Chondrocyte (in vitro differentiated cells): ENCODE measurements at regions not wholly inside any gene's neighbourhood (a gene's known extent, or its start where the extent isn't known, plus 50 kb on each side); places are given as distances from the start of the nearest gene placed in this dataset.
"Not testable (repeated sequence)": the region's sequence is repeated elsewhere in the genome, so short reads cannot be mapped to it uniquely, and the experiment has no call there.

ENCODE experiments used
- DNase-seq: peaks from one replicate; pipeline ENCODE4 v3.0.0; 2021; ENCODE audit warnings: mixed read lengths, low spot score
- H3K27ac Mint-ChIP-seq: one replicate; pipeline ENCODE4 v1.8.0; 2021; ENCODE audit warnings: mild to moderate bottlenecking, moderate library complexity, mixed read lengths; ENCODE audit not compliant: unreplicated experiment
- H3K27me3 Mint-ChIP-seq: 2 replicates; pipeline ENCODE4 v1.8.0; 2021; ENCODE audit warnings: low read depth, mixed read lengths
- H3K36me3 Mint-ChIP-seq: 2 replicates; pipeline ENCODE4 v1.8.0; 2021; ENCODE audit warnings: low read depth, mixed read lengths
- H3K4me1 Mint-ChIP-seq: 2 replicates; pipeline ENCODE4 v1.8.0; 2021; ENCODE audit warnings: low read depth, mild to moderate bottlenecking, mixed read lengths
- H3K4me3 Mint-ChIP-seq: one replicate; pipeline ENCODE4 v1.8.0; 2021; ENCODE audit warnings: mild to moderate bottlenecking, moderate library complexity, mixed read lengths; ENCODE audit not compliant: unreplicated experiment
- H3K9me3 Mint-ChIP-seq: 2 replicates; pipeline ENCODE4 v1.8.0; 2021; ENCODE audit warnings: low read depth, mixed read lengths
- CTCF ChIP-seq: fragments of 200-600 bp; sonication (generic); IDR thresholded peaks from 2 replicates; pipeline ENCODE4 v1.5.0; 2021; ENCODE audit warnings: antibody characterized with exemption, mild to moderate bottlenecking, moderate library complexity

GRCh38 chr7:65477326-65477725, 103.7 kb downstream of the ZNF92 start:
- peak; percentile 36 for TF ChIP-seq CTCF
- DNase-seq = no peak
- Mint-ChIP-seq H3K4me1 (no peaks in the 10 kb centered on the region), H3K4me3 (no peak overlapping the region), H3K27ac (no peak overlapping the region), H3K9me3 (peaks cover 25% of the 10 kb centered on the region), H3K27me3 (peaks cover 9% of the 10 kb centered on the region), H3K36me3 (no peaks in the 10 kb centered on the region)

GRCh38 chr7:65489260-65489767, 115.7 kb downstream of the ZNF92 start:
- Mint-ChIP-seq H3K27me3 (peaks cover 3% of the 10 kb centered on the region), H3K9me3 (peaks cover 24% of the 10 kb centered on the region)

GRCh38 chr7:65496697-65497096, 123.0 kb downstream of the ZNF92 start:
- H3K27me3 Mint-ChIP-seq = peaks cover 28% of the 10 kb centered on the region
- not testable (repeated sequence) for H3K27ac Mint-ChIP-seq, H3K9me3 Mint-ChIP-seq, H3K4me1 Mint-ChIP-seq, H3K36me3 Mint-ChIP-seq, H3K4me3 Mint-ChIP-seq, DNase-seq

More at GRCh38 chr7:65489260-65489767, 115.7 kb downstream of the ZNF92 start:
- H3K4me1 Mint-ChIP-seq = no peaks in the 10 kb centered on the region
- TF ChIP-seq CTCF = no peak
- no peak for DNase-seq
- H3K36me3 Mint-ChIP-seq = peaks cover 5% of the 10 kb centered on the region
- no peak overlapping the region for H3K4me3 Mint-ChIP-seq
- no peak overlapping the region for H3K27ac Mint-ChIP-seq

GRCh38 chr7:65503434-65504152, 129.9 kb downstream of the ZNF92 start:
- Mint-ChIP-seq H3K9me3 (no peaks in the 10 kb centered on the region), H3K36me3 (no peaks in the 10 kb centered on the region), H3K4me3 (no peak overlapping the region), H3K27me3 (peaks cover 14% of the 10 kb centered on the region), H3K4me1 (no peaks in the 10 kb centered on the region), H3K27ac (no peak overlapping the region)
- DNase-seq = no peak
- TF ChIP-seq CTCF = no peak

GRCh38 chr7:65504504-65505319, 131.1 kb downstream of the ZNF92 start:
- not testable (repeated sequence) for H3K4me1 Mint-ChIP-seq, H3K4me3 Mint-ChIP-seq, DNase-seq, H3K9me3 Mint-ChIP-seq, H3K27me3 Mint-ChIP-seq, H3K27ac Mint-ChIP-seq, H3K36me3 Mint-ChIP-seq

- not testable (repeated sequence) for H3K27ac Mint-ChIP-seq, H3K9me3 Mint-ChIP-seq, DNase-seq, H3K4me1 Mint-ChIP-seq, H3K4me3 Mint-ChIP-seq, H3K36me3 Mint-ChIP-seq
- H3K27me3 Mint-ChIP-seq = peaks cover 10% of the 10 kb centered on the region
These were observed 131.6 kb downstream of the ZNF92 start for GRCh38 chr7:65505320-65505633.

GRCh38 chr7:65508581-65509367, 135.1 kb downstream of the ZNF92 start:
- Mint-ChIP-seq H3K4me3 (peak overlapping the region; percentile 51), H3K27me3 (peaks cover 19% of the 10 kb centered on the region)
- DNase-seq, H3K4me1 Mint-ChIP-seq, H3K27ac Mint-ChIP-seq, H3K36me3 Mint-ChIP-seq, H3K9me3 Mint-ChIP-seq: not testable (repeated sequence)
